IMR-90 (cell line): ENCODE measurements at regions not wholly inside any gene's neighbourhood (a gene's known extent, or its start where the extent isn't known, plus 50 kb on each side); places are given as distances from the start of the nearest gene placed in this dataset.

ENCODE experiments used
- ATAC-seq: fragments of 200-7000 bp; cut with Tn5 transposase; 2 replicates; pipeline ENCODE4 v1.9.1; 2020; ENCODE audit warnings: low read depth, mild to moderate bottlenecking, moderate library complexity
- BruUV-seq: library from RNA; stranded (reverse); fragments of 400-500 nt; replicated peaks from 2 replicates; lab custom pipeline; 2021; lab: Mats Ljungman, UMichigan
- CTCF ChIA-PET: fragments of 300-600 bp; formaldehyde crosslinking; extraction: SDS; loops from one replicate; lab custom pipeline; 2021; ENCODE audit warnings: antibody characterized with exemption; lab: Yijun Ruan, JAX
- POLR2A ChIA-PET: fragments of 300-600 bp; sonication (Branson Sonifier 250); formaldehyde crosslinking; loops from one replicate; lab custom pipeline; 2022; ENCODE audit warnings: antibody characterized with exemption; ENCODE audit not compliant: unreplicated experiment; lab: Charles Lee
- DNase-seq: peaks from one replicate; pipeline ENCODE4 v3.0.0; 2013
- H2AFZ ChIP-seq: replicated peaks from 2 replicates; pipeline ENCODE3; 2013; ENCODE audit warnings: low read length, mild to moderate bottlenecking; ENCODE audit not compliant: poor library complexity
- H2AK5ac ChIP-seq: 2 replicates; pipeline ENCODE4 v1.6.1; 2013; ENCODE audit warnings: low read depth, low read length, inconsistent platforms
- H2AK9ac ChIP-seq: replicated peaks from 2 replicates; pipeline ENCODE3; 2013; ENCODE audit warnings: mild to moderate bottlenecking, low read depth, low read length, moderate library complexity; ENCODE audit not compliant: poor library complexity
- H2BK120ac ChIP-seq: 2 replicates; pipeline ENCODE4 v1.6.1; 2013; ENCODE audit warnings: low read depth, low read length, inconsistent platforms
- H2BK15ac ChIP-seq: 3 replicates; pipeline ENCODE4 v1.6.1; 2013; ENCODE audit warnings: low read depth, low read length, inconsistent platforms
- H2BK20ac ChIP-seq: 2 replicates; pipeline ENCODE4 v1.6.1; 2013; ENCODE audit warnings: low read depth, mild to moderate bottlenecking, inconsistent platforms, low read length, moderate library complexity
- H2BK5ac ChIP-seq: 2 replicates; pipeline ENCODE4 v1.6.1; 2013; ENCODE audit warnings: mild to moderate bottlenecking, low read depth, low read length, inconsistent platforms; ENCODE audit not compliant: poor library complexity, severe bottlenecking
- H3K14ac ChIP-seq: replicated peaks from 2 replicates; pipeline ENCODE4 v1.6.1; 2013; ENCODE audit warnings: low read depth, low read length, inconsistent platforms
- H3K18ac ChIP-seq: 2 replicates; pipeline ENCODE4 v1.6.1; 2013; ENCODE audit warnings: low read depth, low read length, control low read depth
- H3K23ac ChIP-seq: 2 replicates; pipeline ENCODE4 v1.6.1; 2013; ENCODE audit warnings: low read depth, low read length, inconsistent platforms
- H3K27ac ChIP-seq: 2 replicates; pipeline ENCODE4 v1.5.1; 2013; ENCODE audit warnings: mild to moderate bottlenecking, control low read depth, low read length; ENCODE audit not compliant: insufficient read depth
- H3K27me3 ChIP-seq: 2 replicates; pipeline ENCODE4 v1.6.1; 2013; ENCODE audit warnings: low read length; ENCODE audit not compliant: control insufficient read depth, insufficient read depth
- H3K36me3 ChIP-seq: 2 replicates; pipeline ENCODE4 v1.6.1; 2013; ENCODE audit warnings: low read length, mixed read lengths; ENCODE audit not compliant: control insufficient read depth, insufficient read depth
- H3K4ac ChIP-seq: 2 replicates; pipeline ENCODE4 v1.6.1; 2013; ENCODE audit warnings: low read depth, low read length, inconsistent platforms
- H3K4me1 ChIP-seq: 2 replicates; pipeline ENCODE4 v1.6.1; 2013; ENCODE audit warnings: low read length, mixed read lengths; ENCODE audit not compliant: control insufficient read depth, insufficient read depth
- H3K4me2 ChIP-seq: 2 replicates; pipeline ENCODE4 v1.6.1; 2013; ENCODE audit warnings: low read depth, mild to moderate bottlenecking, control low read depth, low read length, moderate library complexity
- H3K4me3 ChIP-seq: 2 replicates; pipeline ENCODE4 v1.5.1; 2013; ENCODE audit warnings: low read depth, mild to moderate bottlenecking, control low read depth, low read length, moderate library complexity; ENCODE audit not compliant: insufficient read depth
- H3K56ac ChIP-seq: 2 replicates; pipeline ENCODE4 v1.6.1; 2013; ENCODE audit warnings: low read length, inconsistent platforms; ENCODE audit not compliant: insufficient read depth; ENCODE audit errors: extremely low read depth
- H3K79me1 ChIP-seq, 2 experiments: 2 replicates each; pipeline ENCODE4 v1.6.1; 2013; ENCODE audit warnings: low read length in 2 of 2, inconsistent platforms in 1 of 2, low read depth in 1 of 2
- H3K9ac ChIP-seq: 2 replicates; pipeline ENCODE4 v1.6.1; 2013; ENCODE audit warnings: low read depth, low read length, control low read depth
- H3K9me1 ChIP-seq: 2 replicates; pipeline ENCODE4 v1.6.1; 2013; ENCODE audit warnings: low read length, inconsistent platforms; ENCODE audit not compliant: insufficient read depth
- H3K9me3 ChIP-seq: 2 replicates; pipeline ENCODE4 v1.6.1; 2013; ENCODE audit warnings: low read length; ENCODE audit not compliant: control insufficient read depth, insufficient read depth
- H4K20me1 ChIP-seq: 2 replicates; pipeline ENCODE4 v1.6.1; 2013; ENCODE audit warnings: low read length, inconsistent platforms; ENCODE audit not compliant: insufficient read depth
- H4K5ac ChIP-seq: 2 replicates; pipeline ENCODE4 v1.6.1; 2013; ENCODE audit warnings: mild to moderate bottlenecking, low read depth, low read length, control low read depth
- H4K8ac ChIP-seq, 2 experiments: 2 replicates each; pipeline ENCODE4 v1.6.1; 2013; ENCODE audit warnings: low read depth in 2 of 2, low read length in 2 of 2, control low read depth in 1 of 2, inconsistent platforms in 1 of 2
- H4K91ac ChIP-seq: 2 replicates; pipeline ENCODE4 v1.6.1; 2013; ENCODE audit warnings: low read depth, low read length, inconsistent platforms; ENCODE audit not compliant: insufficient read depth
- BHLHE40 ChIP-seq: fragments of 150-350 bp; IDR thresholded peaks from 2 replicates; pipeline ENCODE4 v1.6.1; 2016; ENCODE audit warnings: mild to moderate bottlenecking, low read depth, low read length
- CEBPB ChIP-seq: IDR thresholded peaks from 2 replicates; pipeline ENCODE4 v1.6.1; 2012; ENCODE audit warnings: low read depth, low read length, improper control_type of control experiment
- CHD1 ChIP-seq: IDR thresholded peaks from 2 replicates; pipeline ENCODE4 v1.6.1; 2012; ENCODE audit warnings: low read depth, low read length, improper control_type of control experiment
- ELK1 ChIP-seq: fragments of 150-350 bp; IDR thresholded peaks from 2 replicates; pipeline ENCODE4 v1.6.1; 2016; ENCODE audit warnings: low read depth, mild to moderate bottlenecking, low read length, moderate library complexity, borderline replicate concordance
- FOS ChIP-seq: fragments of 150-350 bp; IDR thresholded peaks from 2 replicates; pipeline ENCODE4 v1.6.1; 2016; ENCODE audit warnings: low read depth, low read length
- MAFK ChIP-seq: IDR thresholded peaks from 2 replicates; pipeline ENCODE4 v1.6.1; 2012; ENCODE audit warnings: low read depth, low read length, improper control_type of control experiment
- MAZ ChIP-seq: IDR thresholded peaks from 2 replicates; pipeline ENCODE4 v1.6.1; 2012; ENCODE audit warnings: low read depth, mild to moderate bottlenecking, low read length, improper control_type of control experiment, moderate library complexity, borderline replicate concordance
- MXI1 ChIP-seq: IDR thresholded peaks from 2 replicates; pipeline ENCODE4 v1.6.1; 2012; ENCODE audit warnings: low read depth, mild to moderate bottlenecking, low read length, moderate library complexity, borderline replicate concordance
- NFE2L2 ChIP-seq: fragments of 150-350 bp; IDR thresholded peaks from 2 replicates; pipeline ENCODE4 v1.6.1; 2016; ENCODE audit warnings: low read depth, mild to moderate bottlenecking, low read length
- RFX5 ChIP-seq: IDR thresholded peaks from 2 replicates; pipeline ENCODE4 v1.8.0; 2012; ENCODE audit warnings: low read depth, mild to moderate bottlenecking, low read length, moderate library complexity
- SMC3 ChIP-seq: fragments of 150-350 bp; IDR thresholded peaks from 2 replicates; pipeline ENCODE4 v1.6.1; 2016; ENCODE audit warnings: low read depth, mild to moderate bottlenecking, antibody characterized with exemption, low read length, moderate library complexity
- USF2 ChIP-seq: fragments of 150-350 bp; IDR thresholded peaks from 2 replicates; pipeline ENCODE4 v1.6.1; 2017; ENCODE audit warnings: mild to moderate bottlenecking, antibody characterized with exemption, low read length, low read depth
- WGBS, 2 experiments: methylation state at CpG; one replicate each; pipeline versions ENCODE4 v1.1.5 to v1.1.7; 2013; ENCODE audit warnings: missing lambda C conversion rate in 2 of 2; ENCODE audit not compliant: insufficient read length in 1 of 2; ENCODE audit errors: extremely low coverage in 2 of 2; 5-methylcytosine and 5-hydroxymethylcytosine counted together
- dilution Hi-C: fragments of 300-500 bp; cut with HindIII; formaldehyde crosslinking; loops from one replicate; pipeline ENCODE4 v1.14.3; 2018; ENCODE audit warnings: low sequenced_read_pairs; ENCODE audit not compliant: unreplicated experiment
- in situ Hi-C: fragments of 300-500 bp; cut with MboI; formaldehyde crosslinking; loops from 3 replicates; pipeline ENCODE4 v1.14.3; 2019; ENCODE audit warnings: low sequenced_read_pairs, inconsistent platforms, mixed read lengths
- intact Hi-C: fragments of 100-400 bp; cut with micrococcal nuclease; formaldehyde crosslinking; loops from 2 replicates; pipeline ENCODE4 v1.10.0; 2022

GRCh38 chr20:50261471-50262212 lies 71.0 kb downstream of the CEBPB start (continued):
- no peak for TF ChIP-seq MAFK

GRCh38 chr20:50263831-50264230 lies 73.2 kb downstream of the CEBPB start:
- Histone ChIP-seq H3K27ac (no peak overlapping the region), H4K20me1 (no peaks in the 10 kb centered on the region), H2AFZ (no peak overlapping the region), H2BK20ac (no peak overlapping the region), H3K9me1 (peaks cover 10% of the 10 kb centered on the region; the same call in 1 of the 2 replicates), H3K27me3 (no peaks in the 10 kb centered on the region), H2AK9ac (no peak overlapping the region), H4K8ac (no peak overlapping the region), H3K9ac (no peak overlapping the region), H3K18ac (no peak overlapping the region), H2AK5ac (no peak overlapping the region), H3K4ac (no peak overlapping the region), H3K4me3 (no peak overlapping the region), H2BK15ac (no peak overlapping the region), H3K14ac (no peak overlapping the region), H3K23ac (no peak overlapping the region), H4K91ac (no peak overlapping the region), H3K4me2 (no peak overlapping the region), H3K36me3 (no peaks in the 10 kb centered on the region), H2BK120ac (no peak overlapping the region), H3K79me1 (no peaks in the 10 kb centered on the region; a peak in 1 of 4 replicates), H3K4me1 (peaks cover 17% of the 10 kb centered on the region), H3K56ac (no peak overlapping the region), H3K9me3 (no peaks in the 10 kb centered on the region), H2BK5ac (no peak overlapping the region), H4K5ac (no peak overlapping the region)
- ATAC-seq (no peak), DNase-seq (no peak)
- no TSS peak for BruUV-seq
- POLR2A ChIA-PET, result no interaction called here
- in situ Hi-C loops (no loop called here), dilution Hi-C loops (no loop called here), intact Hi-C loops (no loop called here)
- no CpG with 5 or more reads among the region's 3 CpGs for WGBS, 2 experiments
- TF ChIP-seq FOS (no peak), RFX5 (no peak), BHLHE40 (no peak), USF2 (no peak), ELK1 (no peak), CEBPB (no peak), CHD1 (no peak), NFE2L2 (no peak), MAFK (no peak), SMC3 (no peak), MXI1 (no peak), MAZ (no peak)
- CTCF ChIA-PET, result no interaction called here
